ENCODE measurements at regions not wholly inside any gene's neighbourhood (a gene's known extent, or its start where the extent isn't known, plus 50 kb on each side); places are given as distances from the start of the nearest gene placed in this dataset.

DNA sequence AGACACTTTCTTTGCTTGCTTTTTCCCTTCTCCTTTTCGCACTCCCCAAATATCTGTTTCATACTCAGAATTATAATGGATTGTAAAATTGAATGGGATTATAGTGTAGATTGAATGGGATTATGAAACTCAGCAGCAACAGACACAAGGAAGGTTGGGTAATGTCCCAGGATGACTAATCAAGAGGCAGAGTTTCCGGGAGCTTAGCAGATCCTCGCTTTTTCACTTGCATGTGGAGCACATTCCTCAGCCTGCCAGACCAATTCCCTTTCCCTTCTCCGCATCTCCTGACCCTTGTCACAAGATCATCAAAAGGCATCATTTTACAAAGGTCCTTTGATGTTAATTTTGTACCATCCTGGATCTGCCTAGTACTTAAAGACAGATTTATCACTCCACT lies 55.1 kb upstream of the SLC1A1 start:
- DNase-seq (ENCODE audit: low read depth), result peak; percentile 47

DNA sequence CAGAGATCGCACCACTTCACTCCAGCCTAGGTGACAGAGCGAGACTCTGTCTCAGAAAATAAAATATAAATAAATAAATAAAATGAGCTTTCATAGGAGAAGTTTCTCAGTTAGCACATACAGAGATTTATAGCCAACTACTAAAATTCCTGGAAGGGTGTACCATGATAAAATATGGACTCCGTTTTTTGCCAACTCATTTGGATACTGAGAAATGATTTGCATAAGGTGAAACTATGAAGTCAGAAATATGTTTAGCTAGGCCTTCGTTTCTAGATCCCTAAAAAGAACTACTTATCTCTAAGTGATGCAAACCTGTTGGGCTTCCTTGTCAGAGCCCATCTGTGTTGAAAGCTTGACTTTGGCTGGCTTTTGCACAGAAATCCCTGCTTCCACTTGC lies 56.9 kb upstream of the SLC1A1 start:
- DNase-seq (ENCODE audit: low read depth), result no peak

DNA sequence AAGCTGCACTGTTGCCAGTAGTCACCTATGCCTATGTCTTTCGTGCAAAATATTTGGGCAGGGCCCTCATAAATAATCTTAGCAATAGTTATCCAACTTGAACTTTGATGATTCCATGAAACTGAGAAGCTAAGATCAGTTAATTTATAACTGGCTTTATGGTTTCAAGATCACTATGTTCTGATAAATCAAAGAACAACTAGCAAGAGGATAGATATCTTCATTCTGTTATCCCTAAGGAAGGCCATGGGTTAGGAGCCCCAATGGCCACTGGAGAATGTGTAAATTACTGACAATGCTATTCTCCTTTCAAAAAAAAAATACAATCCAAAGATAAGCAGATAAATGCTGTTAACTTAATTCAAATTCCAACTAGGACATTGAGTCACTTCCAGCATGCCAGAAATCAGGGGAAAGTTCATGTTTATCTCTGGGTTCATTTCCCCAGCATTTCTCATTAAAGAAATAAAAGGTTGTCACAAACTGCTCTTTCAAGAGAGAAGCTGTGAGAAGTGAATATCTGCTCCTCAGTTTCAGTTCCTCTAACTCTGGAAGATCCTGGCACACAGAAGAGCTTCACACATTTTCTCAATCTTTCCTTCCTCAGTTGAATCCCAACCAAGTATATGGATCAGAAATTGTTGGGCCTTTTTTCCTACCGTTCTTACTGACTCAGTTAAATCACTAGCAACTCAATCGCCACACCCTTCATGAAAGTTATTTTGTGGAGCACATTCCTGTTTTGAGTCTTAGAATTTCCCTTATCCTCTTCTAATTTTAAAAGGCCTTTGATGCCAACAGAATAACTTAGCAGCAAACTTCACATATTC lies 59.6 kb upstream of the SLC1A1 start:
- peak; percentile 17 for DNase-seq (ENCODE audit: low read depth)

DNA sequence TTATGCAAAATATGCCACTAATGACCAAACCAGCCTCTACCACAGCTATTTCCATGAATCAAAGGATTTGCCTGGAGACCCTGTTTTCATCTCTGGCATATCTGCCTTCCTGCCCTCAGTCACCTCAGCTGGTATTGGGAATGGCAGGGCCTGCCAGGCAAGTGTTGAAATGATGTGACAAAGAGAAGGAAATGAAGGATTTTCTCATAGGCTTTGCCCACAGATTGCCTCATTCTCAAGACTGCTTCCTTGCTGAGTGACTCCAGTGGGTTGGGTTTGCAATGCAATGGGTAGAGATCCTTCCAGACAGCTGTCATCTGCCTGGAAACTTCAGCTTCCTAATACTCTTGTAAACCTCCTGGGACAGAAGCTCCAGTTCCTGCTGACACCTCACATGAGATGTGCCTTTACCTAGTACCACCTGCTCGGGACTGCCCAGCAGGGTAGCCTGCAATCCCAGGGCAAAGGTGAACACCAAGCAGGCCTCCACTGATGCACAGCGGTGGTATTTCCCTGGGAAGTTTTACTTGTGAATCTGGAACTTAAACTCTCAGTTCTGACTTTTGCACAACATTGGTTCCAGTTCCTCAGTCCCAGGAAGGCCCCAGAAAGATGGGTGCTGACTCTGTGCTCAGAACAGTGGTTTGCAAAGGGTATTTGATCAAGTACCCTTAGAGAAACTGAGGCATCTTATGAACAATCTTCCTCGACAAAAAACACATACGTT lies 64.8 kb upstream of the SLC1A1 start:
- DNase-seq (ENCODE audit: low read depth), result no peak

DNA sequence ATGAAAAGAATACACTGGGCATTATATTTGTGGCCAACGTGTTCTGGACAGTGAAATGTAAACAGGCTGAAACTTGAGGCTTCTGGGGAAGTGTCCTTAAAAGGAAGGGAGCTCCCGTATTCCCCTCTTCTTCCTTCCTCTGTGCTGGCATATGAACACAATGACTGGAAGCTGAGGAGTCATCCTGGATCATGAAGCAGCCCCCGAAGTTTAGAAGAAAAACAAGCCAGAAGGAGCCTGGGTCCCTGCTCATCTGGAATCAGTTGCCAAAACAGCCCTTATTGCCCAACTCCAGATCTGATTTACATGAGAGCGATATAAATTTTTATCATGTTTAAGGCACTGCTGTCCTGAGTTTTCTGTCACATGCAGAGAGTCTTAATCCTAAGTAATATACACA lies 65.4 kb upstream of the SLC1A1 start:
- DNase-seq (ENCODE audit: low read depth), result no peak

DNA sequence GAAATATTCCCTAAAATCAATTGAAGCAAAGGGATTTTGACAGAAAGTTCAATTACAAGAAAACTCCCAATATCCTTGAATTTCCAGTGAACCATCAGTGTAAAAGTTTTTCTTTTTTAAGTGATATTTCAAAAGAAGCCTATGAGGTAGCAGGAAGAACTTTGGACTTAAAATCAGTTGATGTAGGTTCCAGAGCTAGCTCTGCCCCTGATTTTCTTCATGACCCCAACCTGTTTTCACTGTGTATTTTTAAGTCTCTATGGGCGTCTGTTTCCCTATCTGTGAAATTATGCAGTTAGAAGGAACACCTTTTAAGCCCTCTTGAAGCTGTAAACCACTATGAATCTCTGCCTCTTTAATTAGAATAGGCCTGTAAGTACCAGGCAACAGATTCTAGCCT lies 66.2 kb upstream of the SLC1A1 start:
- no peak for DNase-seq (ENCODE audit: low read depth)

DNA sequence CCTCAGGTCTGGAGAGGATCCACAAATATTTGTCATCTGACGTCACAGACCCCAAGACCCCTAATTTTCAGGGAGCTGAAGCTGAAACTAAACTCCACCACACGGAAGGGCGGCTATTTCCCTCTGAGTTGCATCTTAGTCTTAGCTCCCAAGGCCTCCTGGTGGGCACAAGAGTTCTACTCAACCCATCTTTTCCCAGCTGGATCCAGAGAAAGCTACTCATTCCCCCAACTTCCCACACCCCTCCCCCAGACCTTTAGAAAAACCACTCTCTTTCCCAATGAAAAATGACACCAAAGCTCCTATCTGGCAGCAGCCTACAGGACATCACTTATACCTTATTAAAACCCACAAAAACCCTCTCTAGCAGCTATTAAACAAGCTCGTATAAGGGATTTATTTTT lies 67.1 kb upstream of the SLC1A1 start:
- peak; percentile 11 for DNase-seq (ENCODE audit: low read depth)

DNA sequence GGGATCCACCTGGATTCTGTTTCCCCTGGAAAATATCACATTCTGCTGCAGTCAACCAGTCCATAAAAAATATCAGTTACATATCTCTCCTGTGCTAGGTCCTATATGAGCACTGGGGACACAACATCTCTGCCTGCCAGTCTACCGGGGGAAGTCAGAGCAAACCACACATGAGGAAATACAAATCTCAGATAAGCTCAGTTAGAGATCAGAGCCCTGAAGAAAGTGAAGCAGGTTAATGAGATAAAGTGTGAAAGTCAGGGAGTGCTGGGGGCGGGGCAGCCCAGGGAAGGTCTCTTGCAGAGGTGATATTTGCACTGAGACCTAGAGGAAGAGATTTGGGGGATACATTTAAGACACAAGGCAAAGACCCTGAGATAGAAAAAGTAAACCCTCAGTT lies 67.8 kb upstream of the SLC1A1 start:
- DNase-seq (ENCODE audit: low read depth), result no peak

DNA sequence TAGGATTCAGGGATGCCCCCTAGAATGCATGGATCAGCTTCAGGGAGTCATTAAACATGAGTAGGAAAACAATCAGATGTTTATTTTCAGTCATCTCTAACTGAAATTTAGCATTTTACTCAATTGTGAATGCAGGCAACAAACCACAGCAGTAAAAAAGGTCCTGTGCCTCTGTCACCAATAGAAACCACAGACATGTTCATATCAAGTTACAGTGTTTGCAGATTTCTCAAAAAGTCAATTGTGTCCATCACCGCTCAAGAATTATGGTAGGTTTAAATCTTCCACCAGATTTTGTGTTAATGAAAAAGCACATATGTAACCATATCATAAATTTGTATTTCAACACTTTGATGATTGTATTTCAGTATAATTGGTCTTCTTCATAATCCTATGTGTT lies 68.4 kb upstream of the SLC1A1 start:
- no peak for DNase-seq (ENCODE audit: low read depth)

DNA sequence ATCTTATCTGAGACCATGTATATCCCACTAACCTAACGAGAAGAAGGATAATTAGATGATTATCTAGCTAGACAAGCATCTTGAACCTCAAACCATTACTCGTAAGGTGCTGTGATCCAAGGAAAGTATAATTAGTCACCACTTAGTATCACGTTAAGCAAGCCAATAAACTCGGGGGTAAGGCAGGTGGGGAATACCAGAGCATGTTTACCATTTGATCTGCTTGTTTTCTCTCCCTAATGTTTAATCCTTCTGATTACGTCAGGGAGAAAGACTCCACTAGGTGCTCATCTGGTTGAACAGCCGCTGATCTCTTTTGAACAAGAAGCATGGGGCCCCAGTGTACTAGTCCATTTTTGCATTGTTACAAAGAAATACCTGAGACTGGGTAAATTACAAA lies 69.9 kb upstream of the SLC1A1 start:
- DNase-seq (ENCODE audit: low read depth), result no peak

DNA sequence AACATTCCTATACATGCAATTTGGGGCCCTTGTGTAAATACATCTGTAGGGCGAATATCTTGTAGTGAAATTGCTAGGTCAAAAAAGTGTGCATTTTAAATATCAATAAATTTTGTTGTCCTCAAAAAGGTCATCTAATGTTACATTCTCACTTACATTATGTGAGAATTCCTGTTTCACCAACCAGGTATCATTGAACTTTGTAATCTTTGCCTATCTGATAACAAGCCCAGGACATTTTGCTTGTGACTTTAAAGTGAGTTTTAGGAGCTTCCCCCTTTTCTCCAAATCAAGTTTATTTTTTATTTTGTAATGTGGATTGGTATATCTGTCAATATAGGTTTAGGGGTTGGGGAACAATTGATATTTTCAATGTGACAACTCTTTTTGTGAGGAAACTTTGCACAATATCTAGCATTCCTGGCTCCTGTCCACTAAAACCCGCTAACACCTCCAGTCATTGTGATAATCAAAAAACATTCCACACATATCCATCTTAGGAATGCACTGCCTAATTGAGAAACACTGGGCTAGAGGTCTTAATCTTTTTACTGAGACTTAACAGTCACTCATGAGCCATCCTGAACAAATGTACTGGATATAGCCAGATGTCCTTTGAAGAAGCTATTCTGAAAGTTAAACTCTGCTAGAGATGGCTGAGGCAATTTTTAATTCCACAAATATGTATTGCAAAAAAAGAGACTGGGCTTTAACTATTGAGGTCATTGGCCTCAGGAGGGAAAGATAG lies 72.5 kb upstream of the SLC1A1 start:
- DNase-seq (ENCODE audit: low read depth), result peak; percentile 37

DNA sequence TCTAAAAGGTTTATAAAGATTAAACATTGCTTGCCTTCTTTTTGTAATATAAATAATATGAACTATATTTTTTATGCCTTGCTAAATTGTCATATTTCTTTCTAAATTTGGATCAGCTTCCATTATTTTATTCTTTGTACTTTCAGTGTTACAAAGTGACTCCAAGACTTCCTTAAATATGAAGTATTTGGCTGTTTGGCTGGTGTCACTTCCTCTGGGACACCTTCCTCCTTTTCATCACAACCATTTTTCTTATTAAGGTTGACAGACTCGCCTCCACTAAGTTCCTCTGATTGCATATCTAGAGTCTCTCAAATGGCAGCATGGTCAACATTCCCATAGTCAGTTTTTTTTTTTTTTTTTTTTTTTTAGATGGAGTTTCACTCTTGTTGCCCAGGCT lies 73.8 kb upstream of the SLC1A1 start:
- no peak for DNase-seq (ENCODE audit: low read depth)

DNA sequence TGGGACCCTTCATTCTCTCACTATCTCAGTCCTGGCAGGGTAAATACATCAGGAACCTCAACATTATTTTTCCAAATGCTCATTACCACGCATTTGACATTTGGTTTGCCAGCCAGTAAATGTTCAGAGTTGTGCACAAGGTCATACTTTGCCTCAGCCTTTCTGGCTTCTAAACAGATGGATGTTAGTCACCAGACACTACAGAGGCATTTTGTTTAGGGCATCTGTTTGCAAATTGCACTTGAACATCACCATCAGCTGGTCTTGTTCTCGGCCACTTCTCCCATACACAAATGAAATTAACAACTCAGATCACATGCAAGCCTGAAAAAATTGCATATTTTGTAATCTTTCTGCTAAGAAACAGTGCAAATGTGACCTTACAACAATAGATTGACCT lies 75.0 kb upstream of the SLC1A1 start:
- no peak for DNase-seq (ENCODE audit: low read depth)

DNA sequence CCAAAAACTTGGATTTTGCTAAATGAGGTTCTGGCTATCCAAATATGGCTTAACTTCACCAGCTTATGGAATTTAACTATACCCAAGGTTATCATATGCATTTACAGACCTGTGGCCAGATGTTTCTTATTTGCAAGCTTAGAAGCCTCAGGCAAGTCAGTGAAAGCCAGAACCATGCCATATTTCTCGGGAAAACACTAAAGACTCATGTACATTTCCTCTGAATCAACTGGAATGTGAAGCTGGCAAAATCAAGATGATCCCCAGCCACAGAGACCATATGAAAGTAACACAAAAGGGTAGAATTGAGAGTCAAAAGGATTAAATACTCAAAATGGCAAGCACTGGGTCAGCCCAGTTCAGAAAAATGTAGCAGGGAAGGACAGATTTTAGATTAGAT lies 76.4 kb upstream of the SLC1A1 start:
- no peak for DNase-seq (ENCODE audit: low read depth)

DNA sequence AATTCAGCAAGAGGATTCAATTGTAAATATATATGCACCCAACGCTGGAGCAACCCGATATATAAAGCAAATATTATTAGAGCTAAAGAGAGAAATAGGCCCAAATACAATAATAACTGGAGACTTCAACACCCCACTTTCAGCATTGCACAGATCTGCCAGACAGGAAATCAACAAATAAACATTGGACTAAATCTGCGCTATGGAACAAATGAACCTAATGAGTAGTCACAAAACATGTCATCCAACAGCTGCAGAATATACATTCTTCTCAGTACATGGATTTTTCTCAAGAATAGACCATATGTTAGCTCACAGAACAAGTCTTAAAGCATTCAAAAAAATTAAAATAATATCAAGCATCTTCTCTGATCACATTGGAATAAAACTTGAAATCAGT lies 86.1 kb upstream of the SLC1A1 start:
- DNase-seq (ENCODE audit: low read depth), result no peak

DNA sequence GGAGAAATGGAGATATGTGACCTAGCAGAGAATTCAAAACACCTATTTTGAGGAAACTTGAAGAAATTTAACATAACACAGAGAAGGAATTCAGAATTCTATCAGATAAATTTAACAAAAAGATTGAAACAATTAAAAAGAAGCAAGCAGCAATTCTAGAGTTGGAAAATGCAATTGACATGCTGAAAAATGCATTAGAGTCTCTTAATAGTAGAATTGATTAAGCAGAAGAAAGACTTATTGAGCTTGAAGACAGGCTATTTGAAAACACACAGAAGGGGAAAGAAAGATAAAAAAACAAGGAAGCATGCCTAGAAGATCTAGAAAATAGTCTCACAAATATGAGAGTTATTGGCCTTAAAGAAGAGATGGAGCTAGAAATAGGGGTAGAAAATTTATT lies 87.8 kb upstream of the SLC1A1 start:
- no peak for DNase-seq (ENCODE audit: low read depth)

DNA sequence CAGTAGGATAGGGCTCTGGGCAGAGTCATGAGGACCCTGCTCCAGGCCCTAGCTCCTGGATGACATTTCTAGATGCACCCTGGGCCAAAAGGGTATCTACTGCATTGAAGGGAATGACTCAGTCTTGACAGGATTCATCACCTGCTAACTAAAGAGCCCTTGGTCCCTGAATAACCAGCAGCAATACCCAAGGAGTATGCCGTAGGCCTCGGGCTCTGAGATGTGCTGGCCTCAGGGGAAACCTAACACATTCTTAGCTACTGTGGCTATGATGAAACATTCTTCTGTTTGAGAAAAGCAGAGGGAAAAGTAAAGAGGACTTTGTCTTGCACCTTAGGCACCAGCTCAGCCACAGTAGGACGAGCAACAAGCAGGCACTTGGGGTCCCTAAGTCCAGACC lies 89.5 kb upstream of the SLC1A1 start:
- no peak for DNase-seq (ENCODE audit: low read depth)

DNA sequence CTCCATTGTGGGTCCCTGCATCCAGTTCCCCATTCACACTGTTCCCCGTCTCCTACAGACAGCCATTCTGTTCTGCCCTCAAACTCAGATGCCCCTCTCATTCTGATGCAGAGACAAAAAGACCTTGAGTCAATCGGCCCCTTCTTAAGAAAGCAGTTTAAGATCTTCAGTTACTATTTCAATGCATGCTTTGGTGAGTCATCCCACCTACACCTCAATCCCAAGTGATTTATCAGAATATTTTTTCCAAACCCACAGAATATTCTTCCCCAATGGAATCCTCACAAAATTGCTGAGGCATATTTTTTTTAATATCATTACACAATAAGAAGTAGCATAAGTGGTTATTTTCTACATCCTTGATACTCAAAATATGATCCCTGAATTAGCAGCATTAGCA lies 92.4 kb upstream of the SLC1A1 start:
- peak; percentile 19 for DNase-seq (ENCODE audit: low read depth)

DNA sequence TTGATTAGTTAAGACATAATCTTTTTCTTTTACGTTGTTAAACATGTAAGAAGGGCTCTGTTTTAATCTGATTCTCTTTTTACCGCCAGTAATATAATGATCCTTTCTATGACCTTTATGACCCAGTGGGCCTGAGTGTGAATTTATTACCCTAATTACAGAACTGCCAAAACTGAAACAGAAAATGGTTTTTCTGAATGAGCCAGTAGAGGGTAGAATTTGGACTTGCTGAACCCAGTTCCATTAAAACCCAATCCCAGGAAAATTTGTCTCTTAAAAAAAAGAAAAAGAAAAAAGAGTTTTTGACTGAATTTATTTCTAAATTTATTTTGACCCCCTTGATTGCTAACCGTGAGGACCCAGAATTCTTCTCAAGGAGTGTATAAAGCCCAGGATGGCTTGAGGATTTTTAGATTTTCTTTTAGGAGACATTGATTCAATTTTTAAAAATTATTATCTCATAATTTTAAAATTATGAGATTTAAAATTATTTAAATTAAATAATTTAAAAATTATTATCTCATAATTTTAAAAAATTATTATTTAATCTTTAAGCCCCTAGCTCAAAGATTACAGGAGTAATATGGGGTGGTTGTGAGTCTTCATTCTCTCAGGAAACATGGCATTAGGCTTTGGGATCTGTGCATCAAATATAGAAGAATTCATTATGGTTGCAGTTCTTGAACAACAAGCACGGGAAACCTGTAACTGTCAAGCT lies 94.1 kb upstream of the GLIS3 start:
- no peak for DNase-seq (ENCODE audit: low read depth)

DNA sequence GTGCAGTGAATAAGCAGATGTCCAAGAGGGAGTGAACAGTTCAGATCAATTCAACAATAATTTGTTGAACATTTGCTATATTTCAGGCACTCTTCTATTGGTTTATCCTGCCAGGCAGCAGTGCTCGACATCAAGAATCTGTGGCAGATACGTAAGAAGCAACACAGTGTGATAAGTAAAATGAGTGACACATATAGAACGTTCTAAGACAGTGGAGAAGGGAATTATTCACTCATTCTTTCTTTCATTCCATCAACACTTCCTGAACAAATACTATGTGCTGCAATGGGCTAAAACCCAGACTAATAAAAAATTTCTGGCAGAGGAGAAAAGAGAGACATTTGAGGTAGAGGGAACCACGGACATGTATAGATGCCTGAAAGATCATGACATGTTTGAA lies 89.9 kb upstream of the GLIS3 start:
- no peak for DNase-seq (ENCODE audit: low read depth)

DNA sequence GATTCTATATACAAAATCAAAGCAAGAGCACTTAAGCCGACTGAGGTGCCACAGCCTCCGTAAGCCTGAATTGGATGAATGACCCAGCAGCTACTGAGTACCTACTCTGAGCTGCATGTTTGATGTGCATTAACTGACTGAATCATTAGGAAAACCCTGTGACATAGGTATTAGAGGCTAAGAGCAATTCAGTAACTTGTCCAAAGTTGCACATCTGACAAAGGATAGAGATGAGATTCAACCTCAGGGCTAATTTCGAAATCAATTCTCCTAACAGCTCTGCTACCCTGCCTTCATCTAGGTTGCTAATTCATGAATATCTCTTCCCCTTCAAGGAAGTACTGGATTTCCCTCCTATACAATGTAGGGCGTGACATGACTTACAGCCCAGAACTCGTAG lies 89.1 kb upstream of the GLIS3 start:
- DNase-seq (ENCODE audit: low read depth), result no peak

DNA sequence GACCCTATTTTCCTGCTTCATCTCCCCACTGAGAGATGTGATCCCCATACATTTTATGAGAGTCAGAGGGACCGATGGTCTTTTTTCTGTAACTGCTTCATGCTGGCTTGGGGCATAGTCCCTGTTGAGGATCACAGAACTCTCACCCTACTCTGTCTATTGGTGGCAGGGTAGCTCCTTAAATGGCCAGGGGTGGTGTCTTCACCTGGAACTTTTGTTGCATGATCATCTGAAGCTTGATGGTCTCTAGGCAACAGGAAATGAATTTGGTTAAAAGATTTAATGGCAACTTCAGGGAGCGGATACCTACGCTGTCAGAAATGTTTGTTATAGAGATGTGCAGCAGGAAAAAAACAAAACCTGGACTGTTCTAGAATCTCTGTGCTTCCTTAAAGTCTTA lies 87.0 kb upstream of the GLIS3 start:
- DNase-seq (ENCODE audit: low read depth), result no peak
